ENCODE measurements at regions not wholly inside any gene's neighbourhood (a gene's known extent, or its start where the extent isn't known, plus 50 kb on each side); places are given as distances from the start of the nearest gene placed in this dataset.

DNA sequence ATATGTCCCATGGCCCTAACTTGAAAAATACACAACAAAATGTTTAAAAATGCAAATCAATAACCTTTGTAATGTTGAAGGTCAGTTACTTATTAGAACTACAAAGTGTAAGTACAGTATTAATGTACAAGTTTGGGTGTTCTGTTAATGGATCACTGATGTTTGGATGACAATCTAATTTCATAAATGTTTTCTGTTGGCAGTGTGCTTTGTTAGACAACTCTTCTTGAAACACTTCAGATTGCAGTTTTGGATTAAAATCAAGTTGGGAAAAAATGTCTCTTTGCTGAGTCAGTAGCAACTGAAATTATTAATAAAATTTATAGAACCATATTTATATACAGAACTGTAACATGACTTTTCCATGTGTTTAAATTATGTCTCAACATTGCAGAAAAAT is 1063.5 kb upstream of the PCDH9 start:
- DNase-seq (ENCODE audit: low read depth): no peak
- no peak overlapping the region for H3K4me3 ChIP-seq (ENCODE audit: low read length)
- TF ChIP-seq CTCF (IDR thresholded peaks at IDR 0.05; ENCODE audit: insufficient read depth, low read depth, low read length, missing control alignments): no peak

DNA sequence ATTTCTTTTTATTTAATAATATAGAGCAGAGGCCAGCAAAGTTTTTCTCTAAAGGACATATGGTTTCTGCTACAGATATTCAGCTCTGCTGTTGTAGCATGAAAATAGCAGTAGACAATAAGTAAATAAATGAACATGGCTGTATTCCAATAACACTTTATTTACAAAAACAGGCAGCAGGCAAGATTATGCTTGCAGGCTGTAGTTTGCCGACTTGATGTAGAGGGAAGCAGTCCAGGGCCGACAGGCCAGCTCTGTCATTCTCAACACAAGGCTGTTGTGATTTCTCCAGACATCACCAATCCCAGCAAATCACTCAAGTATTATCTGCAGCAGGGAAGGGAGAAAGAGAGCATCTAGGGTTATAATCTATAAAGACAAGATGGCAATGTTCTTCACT is 1062.5 kb upstream of the PCDH9 start:
- DNase-seq (ENCODE audit: low read depth): no peak
- H3K4me3 ChIP-seq (ENCODE audit: low read length): no peak overlapping the region
- no peak for TF ChIP-seq CTCF (IDR thresholded peaks at IDR 0.05; ENCODE audit: insufficient read depth, low read depth, low read length, missing control alignments)

DNA sequence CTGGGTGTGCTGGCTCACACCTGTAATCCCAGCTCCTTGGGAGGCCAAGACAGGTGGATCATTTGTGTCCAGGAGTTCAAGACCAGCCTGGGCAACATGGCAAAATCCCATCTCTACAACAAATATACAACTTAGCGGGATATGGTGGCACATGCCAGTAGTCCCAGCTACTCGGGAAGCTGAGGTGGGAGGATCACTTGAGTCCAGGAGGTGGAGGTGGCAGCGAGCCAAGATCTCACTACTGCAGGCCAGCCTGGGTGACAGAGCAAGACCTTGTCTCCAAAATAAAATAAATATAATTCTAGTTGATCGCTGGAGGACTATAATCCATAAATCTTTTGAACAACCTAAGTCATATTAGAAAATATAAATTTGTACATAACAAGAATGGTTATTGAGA is 1061.5 kb upstream of the PCDH9 start:
- no peak overlapping the region for H3K4me3 ChIP-seq (ENCODE audit: low read length)
- no peak for TF ChIP-seq CTCF (IDR thresholded peaks at IDR 0.05; ENCODE audit: insufficient read depth, low read depth, low read length, missing control alignments)
- DNase-seq (ENCODE audit: low read depth): no peak

DNA sequence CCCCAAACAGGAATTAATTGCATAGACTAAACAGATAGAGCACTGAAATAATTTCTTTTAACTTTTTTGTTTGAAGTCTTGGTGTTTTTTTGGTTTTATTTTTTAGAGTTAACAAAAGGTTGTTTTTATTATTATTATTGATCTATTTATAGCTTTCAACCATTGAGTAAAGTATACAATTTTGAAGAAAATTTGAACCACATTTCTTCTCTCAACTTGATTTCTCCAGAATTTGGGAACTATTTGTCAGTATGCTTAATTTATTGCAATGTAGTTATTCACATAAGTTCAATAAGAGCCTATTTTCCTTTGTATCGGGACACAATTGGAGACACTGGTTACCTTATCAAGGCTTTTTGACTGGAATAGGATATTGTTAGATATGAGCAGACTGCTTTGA is 1045.6 kb upstream of the PCDH9 start:
- no peak overlapping the region for H3K4me3 ChIP-seq (ENCODE audit: low read length)

DNA sequence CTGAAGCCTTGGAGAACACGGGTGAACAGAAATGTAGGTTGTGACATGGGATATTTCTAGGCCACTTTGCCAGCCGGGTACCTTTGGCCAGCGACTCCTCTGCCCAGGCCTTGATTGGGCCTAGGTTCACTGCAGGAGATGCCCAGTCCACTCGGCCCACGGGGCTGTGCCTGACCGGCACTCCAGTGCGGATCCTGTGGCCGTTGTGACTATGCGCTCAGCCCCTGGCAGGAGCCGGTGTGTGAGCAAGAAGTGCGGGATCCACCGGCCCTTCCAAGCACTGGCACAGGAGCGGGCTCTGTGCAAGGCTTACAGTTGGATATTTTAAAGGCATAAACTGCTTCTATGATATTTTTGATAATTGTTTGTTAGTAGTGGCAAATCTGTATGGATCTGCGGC is 1042.5 kb upstream of the PCDH9 start:
- TF ChIP-seq CTCF (IDR thresholded peaks at IDR 0.05; ENCODE audit: insufficient read depth, low read depth, low read length, missing control alignments): no peak
- no peak overlapping the region for H3K4me3 ChIP-seq (ENCODE audit: low read length)
- DNase-seq (ENCODE audit: low read depth): no peak

More for the DNA sequence above, 1045.6 kb upstream of the PCDH9 start:
- no peak for TF ChIP-seq CTCF (IDR thresholded peaks at IDR 0.05; ENCODE audit: insufficient read depth, low read depth, low read length, missing control alignments)
- no peak for DNase-seq (ENCODE audit: low read depth)

- H3K4me3 ChIP-seq (ENCODE audit: low read length): no peak overlapping the region
- no peak for DNase-seq (ENCODE audit: low read depth)
- TF ChIP-seq CTCF (IDR thresholded peaks at IDR 0.05; ENCODE audit: insufficient read depth, low read depth, low read length, missing control alignments): no peak
These were observed 1034.6 kb upstream of the PCDH9 start for GRCh38 chr13:68264692-68265091.

- peak; percentile 5 for DNase-seq (ENCODE audit: low read depth)
- H3K4me3 ChIP-seq (ENCODE audit: low read length): no peak overlapping the region
- no peak for TF ChIP-seq CTCF (IDR thresholded peaks at IDR 0.05; ENCODE audit: insufficient read depth, low read depth, low read length, missing control alignments)
These were observed 1031.0 kb upstream of the PCDH9 start for GRCh38 chr13:68261105-68261504.

Measured in epithelial cell of esophagus (primary cell).